HEK293T (cell line): ENCODE measurements at regions not wholly inside any gene's neighbourhood (a gene's known extent, or its start where the extent isn't known, plus 50 kb on each side); places are given as distances from the start of the nearest gene placed in this dataset.

Source experiments
- CTCF ChIA-PET: fragments of 350-600 bp; formaldehyde crosslinking; extraction: SDS; loops from one replicate; lab custom pipeline; 2021; ENCODE audit warnings: antibody characterized with exemption, inconsistent platforms; lab: Yijun Ruan, JAX
- POLR2A ChIA-PET: fragments of 350-600 bp; formaldehyde crosslinking; extraction: SDS; loops from one replicate; lab custom pipeline; 2020; ENCODE audit warnings: antibody characterized with exemption, inconsistent platforms; lab: Yijun Ruan, JAX
- DNase-seq: peaks from one replicate; pipeline ENCODE4 v3.0.0; 2012; ENCODE audit warnings: mixed read lengths; ENCODE audit errors: extremely low spot score
- ARNT ChIP-seq: fragments of 450-650 bp; IDR thresholded peaks from 2 replicates; pipeline ENCODE4 v1.6.1; 2017; ENCODE audit warnings: mild to moderate bottlenecking
- BHLHE40 ChIP-seq: fragments of 450-650 bp; IDR thresholded peaks from 2 replicates; pipeline ENCODE4 v1.6.1; 2016; ENCODE audit warnings: mild to moderate bottlenecking, moderate library complexity, borderline replicate concordance
- CTBP1 ChIP-seq: fragments of 450-650 bp; IDR thresholded peaks from 2 replicates; pipeline ENCODE4 v1.6.1; 2016; ENCODE audit warnings: borderline replicate concordance
- ELF4 ChIP-seq: fragments of 450-650 bp; IDR thresholded peaks from 2 replicates; pipeline ENCODE4 v1.6.1; 2017; ENCODE audit warnings: antibody characterized with exemption
- FOXA1 ChIP-seq: fragments of 450-650 bp; IDR thresholded peaks from 2 replicates; pipeline ENCODE4 v1.6.1; 2016; ENCODE audit warnings: mild to moderate bottlenecking
- FOXK2 ChIP-seq: fragments of 450-650 bp; IDR thresholded peaks from 2 replicates; pipeline ENCODE4 v1.6.1; 2016; ENCODE audit warnings: mild to moderate bottlenecking
- FOXM1 ChIP-seq: fragments of 450-650 bp; IDR thresholded peaks from 2 replicates; pipeline ENCODE4 v1.6.1; 2017; ENCODE audit warnings: mild to moderate bottlenecking, borderline replicate concordance
- HDGF ChIP-seq: fragments of 450-650 bp; IDR thresholded peaks from 2 replicates; pipeline ENCODE4 v1.6.1; 2017; ENCODE audit warnings: antibody characterized with exemption, borderline replicate concordance
- L3MBTL2 ChIP-seq: fragments of 450-650 bp; conservative IDR thresholded peaks from 2 replicates; pipeline ENCODE4 v1.6.1; 2016; ENCODE audit warnings: mild to moderate bottlenecking
- LEF1 ChIP-seq: fragments of 450-650 bp; IDR thresholded peaks from 2 replicates; pipeline ENCODE4 v1.6.1; 2017; ENCODE audit warnings: mild to moderate bottlenecking, borderline replicate concordance
- NFRKB ChIP-seq: fragments of 450-650 bp; IDR thresholded peaks from 2 replicates; pipeline ENCODE4 v1.6.1; 2016; ENCODE audit warnings: mild to moderate bottlenecking, moderate library complexity
- SP1 ChIP-seq: fragments of 450-650 bp; IDR thresholded peaks from 2 replicates; pipeline ENCODE4 v1.6.1; 2017
- SUZ12 ChIP-seq: fragments of 450-650 bp; IDR thresholded peaks from 2 replicates; pipeline ENCODE4 v1.6.1; 2016; ENCODE audit warnings: mild to moderate bottlenecking
- TARDBP ChIP-seq: fragments of 450-650 bp; IDR thresholded peaks from 2 replicates; pipeline ENCODE4 v1.6.1; 2016
- ZNF384 ChIP-seq: fragments of 450-650 bp; IDR thresholded peaks from 2 replicates; pipeline ENCODE4 v1.6.1; 2016
- TF ChIP-seq, protein P1 (sequence below): fragments of 450-650 bp; IDR thresholded peaks from 2 replicates; pipeline ENCODE4 v1.6.1; 2016

DNA sequence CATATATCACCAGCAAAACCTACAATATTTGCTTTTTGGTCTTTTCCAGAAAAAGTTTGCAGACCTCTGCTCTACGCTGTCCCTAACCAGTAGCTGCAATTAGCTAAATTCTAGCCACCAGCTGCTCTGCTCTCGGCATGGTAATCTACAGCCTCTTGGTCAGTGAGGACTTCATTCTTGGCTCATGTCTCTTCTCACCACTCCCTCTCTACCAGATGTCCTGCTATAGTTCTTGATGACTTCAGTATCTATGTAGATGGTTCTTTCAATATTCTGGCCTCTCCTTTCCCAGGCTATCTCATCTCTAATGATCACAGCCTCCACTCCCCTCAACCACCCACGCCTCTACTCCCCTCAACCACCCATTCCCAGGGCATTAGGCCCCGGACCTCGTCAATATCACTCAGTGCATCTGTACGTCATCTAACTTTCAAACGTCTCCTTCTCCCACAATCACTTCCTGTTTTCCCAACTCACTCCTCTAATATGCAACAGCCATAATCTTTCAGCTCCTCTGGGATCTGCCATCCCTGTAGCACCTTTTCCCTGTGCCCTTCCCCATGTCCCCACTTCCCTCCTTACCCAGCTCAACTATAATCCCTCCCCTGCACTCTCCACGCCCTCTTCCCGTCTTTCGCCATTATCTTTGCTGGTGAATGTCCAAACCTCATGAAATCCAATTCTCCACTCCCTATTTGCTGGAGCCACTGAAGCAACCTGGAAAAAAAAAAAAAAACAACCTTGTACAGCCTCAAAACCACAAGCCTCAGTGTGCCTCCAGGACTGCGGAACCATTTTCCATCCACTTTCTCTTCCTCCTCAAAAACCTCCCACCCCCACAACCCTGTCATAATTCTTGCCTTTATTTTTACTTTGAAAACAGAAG lies 429.4 kb upstream of the PROK2 start:
- CTCF ChIA-PET = no interaction called here
- TF ChIP-seq, protein P1, sequence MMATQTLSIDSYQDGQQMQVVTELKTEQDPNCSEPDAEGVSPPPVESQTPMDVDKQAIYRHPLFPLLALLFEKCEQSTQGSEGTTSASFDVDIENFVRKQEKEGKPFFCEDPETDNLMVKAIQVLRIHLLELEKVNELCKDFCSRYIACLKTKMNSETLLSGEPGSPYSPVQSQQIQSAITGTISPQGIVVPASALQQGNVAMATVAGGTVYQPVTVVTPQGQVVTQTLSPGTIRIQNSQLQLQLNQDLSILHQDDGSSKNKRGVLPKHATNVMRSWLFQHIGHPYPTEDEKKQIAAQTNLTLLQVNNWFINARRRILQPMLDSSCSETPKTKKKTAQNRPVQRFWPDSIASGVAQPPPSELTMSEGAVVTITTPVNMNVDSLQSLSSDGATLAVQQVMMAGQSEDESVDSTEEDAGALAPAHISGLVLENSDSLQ = no peak
- TF ChIP-seq SUZ12 (no peak), ELF4 (no peak), FOXA1 (no peak), L3MBTL2 (no peak)
- POLR2A ChIA-PET = no interaction called here
- DNase-seq = no peak

DNA sequence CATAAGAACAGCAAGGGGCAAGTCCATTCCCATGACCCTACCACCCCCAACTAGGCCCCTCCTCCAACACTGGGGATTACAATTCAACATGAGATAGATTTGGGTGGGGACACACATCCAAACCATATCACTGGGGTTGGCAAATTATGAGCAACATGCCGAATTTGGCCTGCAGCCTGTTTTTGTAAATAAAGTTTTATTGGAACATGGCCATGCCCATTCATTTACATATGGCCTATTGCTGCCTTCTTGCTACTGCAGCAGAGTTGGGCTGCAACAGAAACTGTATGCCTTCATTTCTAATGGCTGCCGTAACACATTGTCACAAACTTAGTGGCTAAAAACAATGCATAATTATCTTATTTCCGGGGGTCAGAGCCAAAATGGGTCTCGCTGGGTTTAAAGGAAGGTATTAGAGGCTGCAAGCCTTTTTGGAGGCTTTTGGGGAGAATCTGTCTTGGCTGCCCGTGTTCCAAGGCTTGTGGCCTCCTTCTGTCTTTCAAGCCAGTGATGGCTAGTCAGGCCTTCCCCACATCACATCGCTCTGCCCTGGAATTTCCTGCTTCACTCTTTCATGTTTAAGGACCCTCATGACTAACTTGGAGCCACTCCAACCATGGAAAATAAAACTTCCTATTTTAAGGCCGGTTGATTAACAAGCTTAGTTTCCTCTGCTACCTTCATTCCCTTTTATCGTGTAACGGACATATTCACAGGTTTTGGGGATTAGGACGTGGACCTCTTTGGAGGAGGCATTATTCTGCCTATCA lies 428.5 kb upstream of the PROK2 start:
- ChIA-PET POLR2A (no interaction called here), CTCF (no interaction called here)
- no peak for DNase-seq
- no peak for TF ChIP-seq ELF4
- no peak for TF ChIP-seq FOXK2
- TF ChIP-seq, protein P1 = no peak
- TF ChIP-seq HDGF = no peak
- no peak for TF ChIP-seq FOXM1
- TF ChIP-seq TARDBP = no peak
- TF ChIP-seq CTBP1 = no peak
- TF ChIP-seq SP1 = no peak
- no peak for TF ChIP-seq FOXA1
- TF ChIP-seq BHLHE40 = no peak
- no peak for TF ChIP-seq LEF1
- TF ChIP-seq ARNT = no peak
- TF ChIP-seq SUZ12 = no peak
- TF ChIP-seq NFRKB = no peak
- TF ChIP-seq ZNF384 = no peak
- no peak for TF ChIP-seq L3MBTL2

DNA sequence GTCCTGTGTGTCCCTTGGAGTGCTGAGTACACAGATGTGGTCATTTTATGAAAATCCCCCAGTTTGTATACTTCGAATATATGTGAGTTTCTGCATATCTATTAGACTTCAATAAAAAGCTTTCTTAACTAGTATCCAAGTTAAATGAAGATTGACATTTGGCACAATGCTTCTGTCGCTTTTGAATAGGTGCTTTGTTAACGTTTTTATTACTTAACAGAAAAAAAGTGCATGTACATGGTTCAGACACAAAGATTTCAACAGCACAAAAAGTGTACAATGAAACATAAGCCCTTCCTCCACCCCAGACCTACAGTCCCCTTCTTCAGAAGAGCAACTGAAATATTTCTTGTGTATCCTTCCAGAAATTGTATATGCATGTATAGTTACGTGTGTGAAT lies 427.4 kb upstream of the PROK2 start:
- no peak for TF ChIP-seq FOXM1
- no peak for TF ChIP-seq NFRKB
- no peak for TF ChIP-seq FOXA1
- TF ChIP-seq HDGF = no peak
- no peak for TF ChIP-seq ARNT
- TF ChIP-seq, protein P1 = no peak
- no peak for TF ChIP-seq LEF1
- TF ChIP-seq SP1 = no peak
- no peak for TF ChIP-seq BHLHE40
- no peak for TF ChIP-seq ZNF384
- no peak for TF ChIP-seq SUZ12
- TF ChIP-seq FOXK2 = no peak
- TF ChIP-seq ELF4 = no peak
- no peak for TF ChIP-seq L3MBTL2
- TF ChIP-seq TARDBP = no peak
- no peak for TF ChIP-seq CTBP1
- DNase-seq = no peak
- ChIA-PET POLR2A (no interaction called here), CTCF (no interaction called here)

DNA sequence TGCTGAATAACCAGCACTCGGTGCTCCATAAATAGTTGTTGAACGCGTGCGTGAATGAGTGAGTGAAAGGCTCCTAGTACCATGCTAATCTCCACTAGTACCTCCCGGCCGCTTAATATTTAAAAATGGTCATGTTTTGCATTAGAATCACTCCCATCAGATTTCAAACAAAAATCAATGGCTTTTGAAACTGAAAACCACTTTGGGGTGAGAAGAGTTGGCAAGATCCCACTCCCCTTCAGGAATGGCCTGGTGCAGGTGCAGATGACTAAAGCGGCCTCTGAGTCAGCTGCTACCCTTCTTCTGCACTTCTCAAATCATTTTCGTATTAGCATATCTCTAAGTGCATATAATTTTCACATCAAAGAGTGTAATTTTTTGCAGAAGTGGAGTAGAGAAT lies 425.3 kb upstream of the PROK2 start:
- POLR2A ChIA-PET = no interaction called here
- TF ChIP-seq L3MBTL2 (no peak), SUZ12 (no peak), ELF4 (no peak), LEF1 (no peak), ARNT (no peak), BHLHE40 (no peak), SP1 (no peak), NFRKB (no peak), HDGF (no peak), FOXK2 (no peak), ZNF384 (no peak), CTBP1 (no peak), FOXM1 (no peak), TARDBP (no peak), FOXA1 (no peak)
- TF ChIP-seq, protein P1 = no peak
- no peak for DNase-seq
- CTCF ChIA-PET = no interaction called here

DNA sequence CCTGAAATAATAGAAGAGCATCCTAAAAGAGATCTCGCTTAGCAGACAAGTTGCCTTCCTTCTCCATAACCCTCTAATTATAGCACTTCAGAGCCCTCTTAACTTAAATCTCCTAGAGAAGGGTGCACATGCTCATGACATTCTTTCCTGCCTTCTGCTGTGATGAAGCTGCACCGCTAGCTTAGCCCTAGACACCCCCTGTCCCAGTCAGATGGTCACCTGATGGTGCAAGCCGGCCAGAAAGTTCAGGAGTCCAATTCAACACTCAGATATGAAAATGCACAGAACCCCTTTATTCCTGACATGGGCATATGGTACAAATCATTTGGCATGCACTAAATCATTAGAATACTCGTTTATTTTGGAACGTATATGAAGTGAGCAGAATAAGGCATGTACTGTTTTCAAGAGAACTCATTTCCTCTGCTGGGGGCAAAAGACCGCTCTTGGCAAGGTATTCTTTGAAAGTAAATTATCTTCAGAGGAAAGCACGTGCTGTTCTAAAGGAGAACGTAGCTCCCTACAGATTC lies 420.4 kb upstream of the PROK2 start:
- TF ChIP-seq BHLHE40 (no peak), FOXA1 (no peak)
- ChIA-PET CTCF (no interaction called here), POLR2A (no interaction called here)
- DNase-seq = no peak
